NCI-H128 (cell line): ENCODE measurements at regions not wholly inside any gene's neighbourhood (a gene's known extent, or its start where the extent isn't known, plus 50 kb on each side); places are given as distances from the start of the nearest gene placed in this dataset.

Source experiments
- DNase-seq: peaks from one replicate; lab custom pipeline; 2025; ENCODE audit not compliant: unreplicated experiment; lab: John Stamatoyannopoulos, UW

DNA sequence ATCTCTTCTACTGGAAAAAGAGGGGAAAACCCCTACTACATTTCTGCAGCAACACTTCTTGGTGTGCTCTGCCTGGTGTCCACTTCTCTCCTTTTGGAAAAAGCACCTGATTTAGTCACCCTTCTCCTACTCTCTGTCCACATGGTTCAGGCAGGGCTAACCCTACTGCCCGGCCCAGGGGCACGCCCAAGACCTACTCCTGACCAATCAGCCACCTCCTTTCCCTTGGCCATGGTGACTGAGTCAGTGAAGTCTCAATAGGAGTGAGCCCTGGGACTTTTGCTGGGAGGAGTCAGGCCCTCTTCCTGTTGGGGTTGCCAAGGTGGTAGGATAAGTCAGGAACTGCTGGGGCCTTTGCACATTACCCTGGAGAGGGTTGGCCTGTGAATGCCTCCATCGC, 52.5 kb upstream of the MYL2 start:
- no peak for DNase-seq

DNA sequence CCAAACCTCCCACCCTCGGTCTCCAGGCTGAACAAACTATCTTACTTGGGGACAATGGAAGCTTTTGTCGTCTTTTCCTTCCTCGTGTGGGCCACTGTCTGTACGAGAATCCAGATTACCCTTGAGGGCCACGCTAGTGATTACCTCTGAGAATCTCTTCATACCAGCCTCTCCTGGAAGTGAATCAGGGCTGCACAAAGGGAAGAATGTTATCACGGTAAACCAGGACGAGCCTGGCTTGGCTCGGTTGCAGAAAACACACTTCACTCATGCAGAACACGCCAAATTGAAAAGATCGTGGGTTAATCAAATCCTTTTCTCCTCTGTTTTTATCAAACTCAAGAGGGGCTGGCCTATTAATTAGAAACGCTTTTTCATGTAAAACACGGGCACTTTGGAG, 51.6 kb upstream of the MYL2 start:
- no peak for DNase-seq

DNA sequence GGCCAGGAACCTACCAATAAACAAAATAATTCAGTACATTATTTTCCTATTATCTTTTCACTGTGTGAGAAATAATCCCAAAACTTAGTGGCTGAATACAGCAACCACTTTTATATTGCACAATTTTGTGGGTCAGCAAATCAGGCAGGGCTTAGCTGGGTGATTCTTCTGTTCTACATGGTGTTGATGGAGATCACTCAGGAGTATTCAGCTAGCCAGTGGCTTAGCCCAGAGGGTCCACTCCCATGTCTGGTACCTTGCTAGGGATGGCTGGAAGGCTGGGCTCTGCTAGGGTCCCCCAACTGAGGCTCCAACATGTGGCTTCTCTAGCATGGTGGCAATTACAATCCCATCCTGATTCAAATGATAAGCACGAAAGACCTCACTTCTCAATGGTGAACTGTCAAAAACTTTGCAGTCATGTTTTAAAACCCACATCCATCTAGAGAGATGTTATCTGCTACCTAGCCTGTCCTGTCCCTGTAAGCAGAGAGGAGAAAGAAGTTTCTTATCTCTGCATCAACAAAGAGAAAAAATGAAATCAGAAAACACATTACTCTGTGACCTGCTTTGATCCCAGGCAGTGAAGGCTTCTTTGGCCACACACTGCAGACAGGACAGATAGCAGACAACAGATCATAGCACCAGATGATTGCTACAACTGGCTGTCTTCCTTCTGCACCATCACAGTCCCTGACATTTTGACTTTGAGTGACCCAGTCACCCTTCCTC, 51.0 kb upstream of the MYL2 start:
- no peak for DNase-seq
